ENCODE measurements at regions not wholly inside any gene's neighbourhood (a gene's known extent, or its start where the extent isn't known, plus 50 kb on each side); places are given as distances from the start of the nearest gene placed in this dataset.

DNA sequence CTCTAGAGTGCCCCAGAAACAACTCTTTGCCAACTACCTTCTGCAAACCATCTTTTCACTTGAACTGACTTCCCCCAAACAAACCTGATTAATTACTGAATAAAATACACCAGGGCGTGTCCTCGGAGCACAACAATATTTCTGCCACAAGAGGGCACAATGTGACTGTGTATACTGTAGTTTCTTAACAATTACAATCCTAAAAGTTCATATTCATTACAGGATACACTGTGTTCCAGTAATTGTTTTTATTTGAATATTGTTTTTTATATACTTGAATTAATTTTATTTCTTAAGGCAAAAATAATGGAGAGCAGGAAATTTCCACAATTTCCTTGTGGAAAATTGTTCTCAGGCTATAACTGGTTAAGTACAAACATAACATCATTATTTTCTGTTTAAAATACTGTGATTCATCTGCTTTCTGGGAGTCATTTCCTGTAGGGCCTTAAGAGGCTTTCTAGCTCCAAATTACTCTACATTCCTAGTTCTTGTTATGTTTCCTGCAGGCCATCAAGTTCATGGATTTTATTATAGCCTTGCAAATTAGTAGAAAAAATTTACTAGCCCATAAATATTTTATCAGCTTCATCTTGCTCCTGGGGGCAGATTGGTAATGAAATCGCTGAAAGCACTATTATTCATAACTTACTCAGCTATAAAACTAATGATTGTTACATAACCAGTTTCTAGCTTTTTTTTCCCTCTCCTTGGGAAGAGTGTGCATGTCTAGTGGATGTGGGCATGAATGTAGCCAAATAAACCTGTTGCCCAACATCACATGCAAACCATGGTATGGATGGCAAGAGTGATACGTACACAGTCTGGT lies 51.9 kb upstream of the SLC22A16 start:
- Histone ChIP-seq H3K27ac (ENCODE audit: extremely low read depth, low read depth, low read length) (no peak overlapping the region), H3K4me3 (ENCODE audit: low read depth, low read length) (no peak overlapping the region), H3K36me3 (ENCODE audit: control insufficient read depth in 2 of 2, insufficient read depth in 1 of 2, low read length in 2 of 2) (no peaks in the 10 kb centered on the region), H3K4me1 (ENCODE audit: control insufficient read depth, insufficient read depth, low read length) (peaks cover 8% of the 10 kb centered on the region), H3K9me3 (ENCODE audit: control insufficient read depth, insufficient read depth, low read depth, low read length) (no peaks in the 10 kb centered on the region)
- CTCF ChIA-PET: interaction anchor here (0.6 to 3.1 kb wide), 40 partner anchors 9 to 897 kb away, joined by 3 to 28 read pairs (median 4); no protein-coding TSS in a partner anchor
- POLR2A ChIA-PET: no interaction called here
- peak; percentile 15; the same call in 1 of the 2 replicates for TF ChIP-seq SP3 (tag by site-specific recombination; IDR thresholded peaks at IDR 0.05)
- TF ChIP-seq KLF10 (tag by site-specific recombination; IDR thresholded peaks at IDR 0.05): peak; percentile 31; the same call in 1 of the 2 replicates
- no peak for TF ChIP-seq ZNF776 (tag by site-specific recombination; IDR thresholded peaks at IDR 0.05; ENCODE audit: borderline replicate concordance)
- 0 out of 2 replicates have a peak, but pooled peaks have one; percentile 9 for TF ChIP-seq ZBTB21 (tag by site-specific recombination; IDR thresholded peaks at IDR 0.05)
- no peak for TF ChIP-seq SP2 (tag by site-specific recombination; IDR thresholded peaks at IDR 0.05)
- no peak for TF ChIP-seq ZNF558 (tag by site-specific recombination; IDR thresholded peaks at IDR 0.05)
- TF ChIP-seq, protein P1, sequence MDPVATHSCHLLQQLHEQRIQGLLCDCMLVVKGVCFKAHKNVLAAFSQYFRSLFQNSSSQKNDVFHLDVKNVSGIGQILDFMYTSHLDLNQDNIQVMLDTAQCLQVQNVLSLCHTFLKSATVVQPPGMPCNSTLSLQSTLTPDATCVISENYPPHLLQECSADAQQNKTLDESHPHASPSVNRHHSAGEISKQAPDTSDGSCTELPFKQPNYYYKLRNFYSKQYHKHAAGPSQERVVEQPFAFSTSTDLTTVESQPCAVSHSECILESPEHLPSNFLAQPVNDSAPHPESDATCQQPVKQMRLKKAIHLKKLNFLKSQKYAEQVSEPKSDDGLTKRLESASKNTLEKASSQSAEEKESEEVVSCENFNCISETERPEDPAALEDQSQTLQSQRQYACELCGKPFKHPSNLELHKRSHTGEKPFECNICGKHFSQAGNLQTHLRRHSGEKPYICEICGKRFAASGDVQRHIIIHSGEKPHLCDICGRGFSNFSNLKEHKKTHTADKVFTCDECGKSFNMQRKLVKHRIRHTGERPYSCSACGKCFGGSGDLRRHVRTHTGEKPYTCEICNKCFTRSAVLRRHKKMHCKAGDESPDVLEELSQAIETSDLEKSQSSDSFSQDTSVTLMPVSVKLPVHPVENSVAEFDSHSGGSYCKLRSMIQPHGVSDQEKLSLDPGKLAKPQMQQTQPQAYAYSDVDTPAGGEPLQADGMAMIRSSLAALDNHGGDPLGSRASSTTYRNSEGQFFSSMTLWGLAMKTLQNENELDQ (tag by site-specific recombination; IDR thresholded peaks at IDR 0.05; ENCODE audit: low read depth): no peak
- 0 out of 2 replicates have a peak, but pooled peaks have one; percentile 40 for TF ChIP-seq KLF7 (tag by site-specific recombination; IDR thresholded peaks at IDR 0.05; ENCODE audit: borderline replicate concordance)
- TF ChIP-seq, protein P2, sequence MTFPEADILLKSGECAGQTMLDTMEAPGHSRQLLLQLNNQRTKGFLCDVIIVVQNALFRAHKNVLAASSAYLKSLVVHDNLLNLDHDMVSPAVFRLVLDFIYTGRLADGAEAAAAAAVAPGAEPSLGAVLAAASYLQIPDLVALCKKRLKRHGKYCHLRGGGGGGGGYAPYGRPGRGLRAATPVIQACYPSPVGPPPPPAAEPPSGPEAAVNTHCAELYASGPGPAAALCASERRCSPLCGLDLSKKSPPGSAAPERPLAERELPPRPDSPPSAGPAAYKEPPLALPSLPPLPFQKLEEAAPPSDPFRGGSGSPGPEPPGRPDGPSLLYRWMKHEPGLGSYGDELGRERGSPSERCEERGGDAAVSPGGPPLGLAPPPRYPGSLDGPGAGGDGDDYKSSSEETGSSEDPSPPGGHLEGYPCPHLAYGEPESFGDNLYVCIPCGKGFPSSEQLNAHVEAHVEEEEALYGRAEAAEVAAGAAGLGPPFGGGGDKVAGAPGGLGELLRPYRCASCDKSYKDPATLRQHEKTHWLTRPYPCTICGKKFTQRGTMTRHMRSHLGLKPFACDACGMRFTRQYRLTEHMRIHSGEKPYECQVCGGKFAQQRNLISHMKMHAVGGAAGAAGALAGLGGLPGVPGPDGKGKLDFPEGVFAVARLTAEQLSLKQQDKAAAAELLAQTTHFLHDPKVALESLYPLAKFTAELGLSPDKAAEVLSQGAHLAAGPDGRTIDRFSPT (tag by site-specific recombination; IDR thresholded peaks at IDR 0.05): peak; percentile 94
- TF ChIP-seq ZNF76 (tag by site-specific recombination; IDR thresholded peaks at IDR 0.05; ENCODE audit: borderline replicate concordance, low read depth): no peak
- TF ChIP-seq ZNF624 (tag by site-specific recombination; IDR thresholded peaks at IDR 0.05): no peak
- no peak for TF ChIP-seq ZNF596 (tag by site-specific recombination; IDR thresholded peaks at IDR 0.05)
- no peak for TF ChIP-seq ZNF514 (tag by site-specific recombination; IDR thresholded peaks at IDR 0.05)
- 0 out of 2 replicates have a peak, but pooled peaks have one; percentile 34 for TF ChIP-seq GFI1B (tag by site-specific recombination; IDR thresholded peaks at IDR 0.05)
- TF ChIP-seq, protein P3, sequence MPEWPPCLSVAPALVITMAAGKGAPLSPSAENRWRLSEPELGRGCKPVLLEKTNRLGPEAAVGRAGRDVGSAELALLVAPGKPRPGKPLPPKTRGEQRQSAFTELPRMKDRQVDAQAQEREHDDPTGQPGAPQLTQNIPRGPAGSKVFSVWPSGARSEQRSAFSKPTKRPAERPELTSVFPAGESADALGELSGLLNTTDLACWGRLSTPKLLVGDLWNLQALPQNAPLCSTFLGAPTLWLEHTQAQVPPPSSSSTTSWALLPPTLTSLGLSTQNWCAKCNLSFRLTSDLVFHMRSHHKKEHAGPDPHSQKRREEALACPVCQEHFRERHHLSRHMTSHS (tag by site-specific recombination; IDR thresholded peaks at IDR 0.05): no peak
- TF ChIP-seq, protein P4, sequence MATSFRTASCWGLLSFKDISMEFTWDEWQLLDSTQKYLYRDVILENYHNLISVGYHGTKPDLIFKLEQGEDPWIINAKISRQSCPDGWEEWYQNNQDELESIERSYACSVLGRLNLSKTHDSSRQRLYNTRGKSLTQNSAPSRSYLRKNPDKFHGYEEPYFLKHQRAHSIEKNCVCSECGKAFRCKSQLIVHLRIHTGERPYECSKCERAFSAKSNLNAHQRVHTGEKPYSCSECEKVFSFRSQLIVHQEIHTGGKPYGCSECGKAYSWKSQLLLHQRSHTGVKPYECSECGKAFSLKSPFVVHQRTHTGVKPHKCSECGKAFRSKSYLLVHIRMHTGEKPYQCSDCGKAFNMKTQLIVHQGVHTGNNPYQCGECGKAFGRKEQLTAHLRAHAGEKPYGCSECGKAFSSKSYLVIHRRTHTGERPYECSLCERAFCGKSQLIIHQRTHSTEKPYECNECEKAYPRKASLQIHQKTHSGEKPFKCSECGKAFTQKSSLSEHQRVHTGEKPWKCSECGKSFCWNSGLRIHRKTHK (tag by site-specific recombination; IDR thresholded peaks at IDR 0.05): no peak
- TF ChIP-seq ZNF623 (tag by site-specific recombination; IDR thresholded peaks at IDR 0.05): no peak
- TF ChIP-seq ZNF629 (tag by site-specific recombination; IDR thresholded peaks at IDR 0.05): 0 out of 2 replicates have a peak, but pooled peaks have one; percentile 27
- TF ChIP-seq ZSCAN30 (tag by site-specific recombination; IDR thresholded peaks at IDR 0.05): 0 out of 2 replicates have a peak, but pooled peaks have one; percentile 2
- no peak for TF ChIP-seq ZNF112 (tag by site-specific recombination; IDR thresholded peaks at IDR 0.05)
- TF ChIP-seq SALL2 (tag by site-specific recombination; IDR thresholded peaks at IDR 0.05; ENCODE audit: borderline replicate concordance): no peak
- peak; percentile 46; the same call in 1 of the 2 replicates for TF ChIP-seq SCRT1 (tag by site-specific recombination; IDR thresholded peaks at IDR 0.05; ENCODE audit: borderline replicate concordance)
- peak; percentile 16; the same call in 1 of the 2 replicates for TF ChIP-seq ZNF184 (tag by site-specific recombination; IDR thresholded peaks at IDR 0.05)
- TF ChIP-seq ZNF660 (tag by site-specific recombination; IDR thresholded peaks at IDR 0.05): peak; percentile 63
- TF ChIP-seq, protein P5, sequence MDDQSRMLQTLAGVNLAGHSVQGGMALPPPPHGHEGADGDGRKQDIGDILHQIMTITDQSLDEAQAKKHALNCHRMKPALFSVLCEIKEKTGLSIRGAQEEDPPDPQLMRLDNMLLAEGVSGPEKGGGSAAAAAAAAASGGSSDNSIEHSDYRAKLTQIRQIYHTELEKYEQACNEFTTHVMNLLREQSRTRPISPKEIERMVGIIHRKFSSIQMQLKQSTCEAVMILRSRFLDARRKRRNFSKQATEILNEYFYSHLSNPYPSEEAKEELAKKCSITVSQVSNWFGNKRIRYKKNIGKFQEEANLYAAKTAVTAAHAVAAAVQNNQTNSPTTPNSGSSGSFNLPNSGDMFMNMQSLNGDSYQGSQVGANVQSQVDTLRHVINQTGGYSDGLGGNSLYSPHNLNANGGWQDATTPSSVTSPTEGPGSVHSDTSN (CRISPR knock-in tag; IDR thresholded peaks at IDR 0.05): no peak
- TF ChIP-seq, protein P6, sequence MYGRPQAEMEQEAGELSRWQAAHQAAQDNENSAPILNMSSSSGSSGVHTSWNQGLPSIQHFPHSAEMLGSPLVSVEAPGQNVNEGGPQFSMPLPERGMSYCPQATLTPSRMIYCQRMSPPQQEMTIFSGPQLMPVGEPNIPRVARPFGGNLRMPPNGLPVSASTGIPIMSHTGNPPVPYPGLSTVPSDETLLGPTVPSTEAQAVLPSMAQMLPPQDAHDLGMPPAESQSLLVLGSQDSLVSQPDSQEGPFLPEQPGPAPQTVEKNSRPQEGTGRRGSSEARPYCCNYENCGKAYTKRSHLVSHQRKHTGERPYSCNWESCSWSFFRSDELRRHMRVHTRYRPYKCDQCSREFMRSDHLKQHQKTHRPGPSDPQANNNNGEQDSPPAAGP (tag by site-specific recombination; IDR thresholded peaks at IDR 0.05): no peak
- no peak for TF ChIP-seq ZNF350 (tag by site-specific recombination; IDR thresholded peaks at IDR 0.05)
- TF ChIP-seq ZNF2 (tag by site-specific recombination; IDR thresholded peaks at IDR 0.05): peak; percentile 61; the same call in 1 of the 2 replicates

Data from HEK293 (cell line).